HEK293 (cell line): ENCODE measurements at regions not wholly inside any gene's neighbourhood (a gene's known extent, or its start where the extent isn't known, plus 50 kb on each side); places are given as distances from the start of the nearest gene placed in this dataset.

Experiments
- CTCF ChIP-seq: fragments of 450-650 bp; formaldehyde crosslinking; IDR thresholded peaks from 2 replicates; pipeline ENCODE4 v1.5.1; 2016; ENCODE audit warnings: missing biosample characterization, missing genetic modification characterization
- PRDM10 ChIP-seq: fragments of 450-650 bp; formaldehyde crosslinking; IDR thresholded peaks from 2 replicates; pipeline ENCODE4 v1.5.1; 2016; ENCODE audit warnings: missing biosample characterization, missing genetic modification characterization
- SALL2 ChIP-seq: fragments of 450-650 bp; formaldehyde crosslinking; IDR thresholded peaks from 2 replicates; pipeline ENCODE4 v1.5.0; 2017; ENCODE audit warnings: missing biosample characterization, mild to moderate bottlenecking, missing genetic modification characterization, borderline replicate concordance
- SCRT2 ChIP-seq: fragments of 450-650 bp; formaldehyde crosslinking; IDR thresholded peaks from 2 replicates; pipeline ENCODE4 v1.5.1; 2016; ENCODE audit warnings: missing biosample characterization, missing genetic modification characterization
- TRIM28 ChIP-seq: IDR thresholded peaks from 2 replicates; pipeline ENCODE4 v1.6.1; 2011; ENCODE audit warnings: low read length, control low read depth, borderline replicate concordance
- ZEB2 ChIP-seq: fragments of 450-650 bp; formaldehyde crosslinking; IDR thresholded peaks from 2 replicates; pipeline ENCODE4 v1.5.1; 2016; ENCODE audit warnings: missing biosample characterization, missing genetic modification characterization
- ZNF24 ChIP-seq: fragments of 450-650 bp; formaldehyde crosslinking; IDR thresholded peaks from 2 replicates; pipeline ENCODE4 v1.5.1; 2016; ENCODE audit warnings: missing biosample characterization, missing genetic modification characterization
- ZNF274 ChIP-seq, 2 experiments: fragments of 200-500 bp in 1 of 2; fragments of 450-650 bp in 1 of 2; sonication (Bioruptor generic) in 1 of 2; formaldehyde crosslinking in 1 of 2; IDR thresholded peaks; 2 replicates each; pipeline versions ENCODE4 v1.5.1 to v1.6.1; 2014 to 2016; ENCODE audit warnings: borderline replicate concordance in 1 of 2, inconsistent platforms in 1 of 2, low read length in 1 of 2, missing biosample characterization in 1 of 2, missing genetic modification characterization in 1 of 2
- ZNF398 ChIP-seq: fragments of 450-650 bp; formaldehyde crosslinking; IDR thresholded peaks from 2 replicates; pipeline ENCODE4 v1.5.1; 2017; ENCODE audit warnings: missing biosample characterization, missing genetic modification characterization
- ZNF558 ChIP-seq: fragments of 450-650 bp; formaldehyde crosslinking; IDR thresholded peaks from 2 replicates; pipeline ENCODE4 v1.5.1; 2016; ENCODE audit warnings: missing biosample characterization, missing genetic modification characterization
- ZNF658 ChIP-seq: fragments of 450-650 bp; formaldehyde crosslinking; IDR thresholded peaks from 2 replicates; pipeline ENCODE4; 2016; ENCODE audit warnings: missing biosample characterization, missing genetic modification characterization
- ZNF677 ChIP-seq: fragments of 450-650 bp; IDR thresholded peaks from 2 replicates; pipeline ENCODE4 v1.5.0; 2018; ENCODE audit warnings: missing biosample characterization, mild to moderate bottlenecking, missing genetic modification characterization, moderate library complexity
- TF ChIP-seq, protein P1 (sequence below): sonication (generic); formaldehyde crosslinking; IDR thresholded peaks from 2 replicates; pipeline ENCODE4 v1.8.1; 2022; ENCODE audit warnings: mild to moderate bottlenecking, moderate library complexity, missing genetic modification reagents
- TF ChIP-seq, protein P2 (sequence below): fragments of 450-650 bp; formaldehyde crosslinking; IDR thresholded peaks from 2 replicates; pipeline ENCODE4 v1.5.1; 2016; ENCODE audit warnings: missing biosample characterization, missing genetic modification characterization

GRCh38 chr21:22743085-22743484, 1744.9 kb downstream of the NCAM2 start:
- TF ChIP-seq CTCF (tag by site-specific recombination) (no peak), SCRT2 (tag by site-specific recombination) (no peak), ZNF24 (tag by site-specific recombination) (no peak), ZNF677 (tag by site-specific recombination) (no peak), TRIM28 (no peak), PRDM10 (tag by site-specific recombination) (no peak), ZEB2 (no peak), ZNF558 (no peak), ZNF398 (tag by site-specific recombination) (no peak), ZNF274 (IDR thresholded peaks at IDR 0.05; ENCODE audit: low read length) (no peak), ZNF274 (tag by site-specific recombination; IDR thresholded peaks at IDR 0.05; ENCODE audit: borderline replicate concordance) (no peak), ZNF658 (tag by site-specific recombination) (no peak), SALL2 (no peak)
- TF ChIP-seq, protein P1, sequence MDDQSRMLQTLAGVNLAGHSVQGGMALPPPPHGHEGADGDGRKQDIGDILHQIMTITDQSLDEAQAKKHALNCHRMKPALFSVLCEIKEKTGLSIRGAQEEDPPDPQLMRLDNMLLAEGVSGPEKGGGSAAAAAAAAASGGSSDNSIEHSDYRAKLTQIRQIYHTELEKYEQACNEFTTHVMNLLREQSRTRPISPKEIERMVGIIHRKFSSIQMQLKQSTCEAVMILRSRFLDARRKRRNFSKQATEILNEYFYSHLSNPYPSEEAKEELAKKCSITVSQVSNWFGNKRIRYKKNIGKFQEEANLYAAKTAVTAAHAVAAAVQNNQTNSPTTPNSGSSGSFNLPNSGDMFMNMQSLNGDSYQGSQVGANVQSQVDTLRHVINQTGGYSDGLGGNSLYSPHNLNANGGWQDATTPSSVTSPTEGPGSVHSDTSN = no peak
- TF ChIP-seq, protein P2, sequence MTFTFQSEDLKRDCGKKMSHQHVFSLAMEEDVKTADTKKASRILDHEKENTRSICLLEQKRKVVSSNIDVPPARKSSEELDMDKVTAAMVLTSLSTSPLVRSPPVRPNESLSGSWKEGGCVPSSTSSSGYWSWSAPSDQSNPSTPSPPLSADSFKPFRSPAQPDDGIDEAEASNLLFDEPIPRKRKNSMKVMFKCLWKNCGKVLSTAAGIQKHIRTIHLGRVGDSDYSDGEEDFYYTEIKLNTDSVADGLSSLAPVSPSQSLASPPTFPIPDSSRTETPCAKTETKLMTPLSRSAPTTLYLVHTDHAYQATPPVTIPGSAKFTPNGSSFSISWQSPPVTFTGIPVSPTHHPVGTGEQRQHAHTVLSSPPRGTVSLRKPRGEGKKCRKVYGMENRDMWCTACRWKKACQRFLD (tag by site-specific recombination) = no peak
